Stimulated activated CD4-positive, alpha-beta T cell treated with anti-CD3 and anti-CD28 coated beads, Interleukin-4, amount 100 ng/mL, for 1 hour (primary cell): ENCODE measurements at regions not wholly inside any gene's neighbourhood (a gene's known extent, or its start where the extent isn't known, plus 50 kb on each side); places are given as distances from the start of the nearest gene placed in this dataset.
"Not testable (repeated sequence)": the region's sequence is repeated elsewhere in the genome, so short reads cannot be mapped to it uniquely, and the experiment has no call there.

Source experiments
- DNase-seq: peaks from one replicate; pipeline ENCODE4 v3.0.0-alpha.2; 2020

DNA sequence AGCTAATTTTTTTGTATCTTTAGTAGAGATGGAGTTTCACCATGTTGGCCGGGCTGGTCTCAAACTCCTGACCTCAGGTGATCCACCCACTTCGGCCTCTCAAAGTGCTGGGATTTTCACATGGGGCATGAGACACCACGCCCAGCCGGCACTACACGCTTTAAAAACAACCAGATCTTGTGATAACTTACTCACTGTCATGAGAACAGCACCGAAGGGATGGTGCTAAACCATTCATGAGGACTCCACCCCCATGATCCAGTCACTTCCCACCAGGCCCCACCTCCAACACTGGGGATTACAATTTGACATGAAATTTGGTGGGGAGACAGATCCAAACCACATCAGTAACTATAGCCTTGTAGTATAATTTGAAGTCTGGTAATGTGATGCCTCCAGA is 67.4 kb upstream of the ZNF169 start:
- DNase-seq = not testable (repeated sequence)

- no peak for DNase-seq
Observed at GRCh38 chr9:94198414-94198813, 60.7 kb upstream of the ZNF169 start.

DNA sequence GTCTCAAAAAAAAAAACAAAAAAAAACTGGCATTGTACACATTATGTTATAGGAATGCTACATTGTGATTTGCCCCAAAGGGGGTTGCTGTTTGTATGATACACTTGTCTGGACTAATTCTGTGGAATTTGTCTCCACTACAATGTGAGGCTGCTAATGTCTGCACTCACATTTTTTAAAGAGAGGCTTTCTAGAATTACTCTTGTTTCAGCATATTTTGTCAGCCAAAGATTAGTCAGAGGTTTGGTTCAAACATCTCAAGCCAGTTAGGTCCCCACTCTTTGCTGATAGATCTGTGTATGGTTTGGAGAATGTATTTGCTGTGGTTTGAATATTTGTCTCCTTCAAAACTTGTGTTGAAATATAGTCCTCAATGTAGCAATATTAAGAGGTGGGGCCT is 59.3 kb upstream of the ZNF169 start:
- no peak for DNase-seq

- no peak for DNase-seq
Observed at GRCh38 chr9:94204174-94204573, 54.9 kb upstream of the ZNF169 start.

DNA sequence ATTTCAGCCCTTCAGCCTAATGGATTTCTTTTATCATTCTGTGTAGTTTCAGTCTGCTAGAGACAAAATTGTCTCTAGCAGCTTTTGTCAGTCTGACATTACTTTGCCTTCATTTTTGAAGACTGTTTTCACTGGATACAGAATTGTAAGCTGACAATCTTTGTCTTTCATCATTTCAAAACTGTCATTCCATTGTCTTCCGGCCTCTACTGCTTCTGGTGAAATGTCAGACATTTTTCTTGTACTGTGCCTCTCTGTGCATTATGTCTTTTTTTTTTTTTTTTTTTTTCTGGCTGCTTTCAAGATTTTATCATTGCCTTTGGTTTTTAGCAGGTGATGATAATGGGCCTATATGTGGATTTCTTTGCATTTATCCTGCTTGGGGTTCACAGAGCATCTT is 51.3 kb upstream of the ZNF169 start:
- DNase-seq = no peak
